T-helper 1 cell (primary cell): ENCODE measurements at regions not wholly inside any gene's neighbourhood (a gene's known extent, or its start where the extent isn't known, plus 50 kb on each side); places are given as distances from the start of the nearest gene placed in this dataset.
"Not testable (repeated sequence)": the region's sequence is repeated elsewhere in the genome, so short reads cannot be mapped to it uniquely, and the experiment has no call there.

Source experiments
- DNase-seq, 5 donors: peaks; one replicate each; pipeline ENCODE4 v3.0.0-alpha.2; 2012 to 2020

- no peak for DNase-seq
Measured at GRCh38 chr5:90284375-90284774, 125.2 kb downstream of the CETN3 start.

DNA sequence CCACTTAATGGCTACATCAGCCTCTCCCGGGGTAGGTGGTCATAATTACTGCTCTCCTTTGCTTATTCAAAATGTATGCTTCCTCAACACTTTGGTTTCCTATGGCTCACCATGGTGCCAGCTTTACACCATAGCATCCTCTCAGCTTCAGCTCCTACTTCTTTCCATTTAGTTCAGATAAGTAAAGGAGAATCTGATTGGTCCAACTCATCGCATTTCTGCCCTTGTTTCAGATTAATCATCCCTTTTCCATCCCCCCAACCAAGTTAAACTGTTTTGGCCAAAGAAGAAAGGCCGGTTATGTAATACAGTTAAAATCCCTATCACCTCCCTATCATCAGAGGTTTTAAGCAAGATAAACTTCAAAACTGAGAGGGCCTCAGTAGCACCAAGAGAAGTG lies 130.5 kb downstream of the CETN3 start:
- DNase-seq: no peak

- no peak for DNase-seq
Measured at GRCh38 chr5:90274216-90274615, 135.3 kb downstream of the CETN3 start.

DNA sequence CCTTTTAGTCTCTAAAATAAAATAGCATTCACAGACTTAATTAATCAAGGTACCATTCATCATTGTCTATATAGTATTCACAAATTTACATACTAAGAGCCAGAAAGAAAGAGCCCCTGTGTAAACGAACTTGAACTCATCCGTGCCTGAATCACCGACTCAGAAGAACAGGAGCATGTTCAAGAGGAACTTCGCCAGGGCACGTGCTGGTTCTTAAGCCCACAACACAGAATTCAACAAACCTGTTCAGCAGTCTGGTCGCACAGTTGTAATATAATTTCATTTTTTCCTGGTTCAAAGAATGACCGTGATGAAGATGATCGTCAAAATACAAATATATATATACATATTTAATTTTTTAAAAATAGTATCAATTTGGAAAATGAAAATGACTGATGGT lies 141.9 kb downstream of the CETN3 start:
- DNase-seq: no peak

GRCh38 chr5:90265545-90265857 lies 144.1 kb downstream of the CETN3 start:
- no peak for DNase-seq

- DNase-seq: peak in 3 of 5 donors; percentile 8 to 40 (median 25)
Measured at GRCh38 chr5:90264689-90265544, 144.6 kb downstream of the CETN3 start.

DNA sequence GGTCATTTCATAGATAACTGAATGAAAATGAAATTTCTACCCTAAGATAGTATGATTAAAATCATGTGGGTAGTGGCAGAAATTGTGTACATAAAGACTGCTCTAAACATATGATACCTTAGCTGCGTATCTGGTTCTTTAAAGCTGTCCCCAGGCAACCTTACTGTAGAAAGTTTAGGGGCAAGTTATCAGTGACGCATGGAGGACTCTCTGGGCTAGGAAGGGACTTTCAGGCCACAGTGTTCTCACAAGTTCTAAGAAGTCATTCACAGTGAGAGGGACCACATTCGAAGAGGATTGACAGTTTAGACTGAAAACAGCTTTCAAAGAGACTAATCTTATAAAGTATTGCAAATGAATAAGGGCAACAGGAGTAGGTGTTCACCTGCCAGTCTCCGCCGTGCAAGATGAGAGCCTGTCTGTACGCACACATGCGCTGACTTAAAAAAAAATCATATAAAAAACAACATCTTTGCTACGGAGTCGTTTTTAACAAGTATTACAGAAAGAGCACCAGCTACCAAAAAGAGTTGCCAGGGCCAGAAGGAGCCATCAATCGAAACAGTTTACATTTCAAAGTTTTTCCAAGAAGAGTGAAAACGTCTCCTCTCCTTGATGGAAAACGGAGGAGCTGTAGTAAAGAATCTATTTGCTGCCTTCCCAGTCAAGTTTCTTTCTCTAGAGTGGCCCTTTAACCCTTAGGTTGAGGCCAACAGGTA lies 146.3 kb downstream of the CETN3 start:
- no peak for DNase-seq

- no peak for DNase-seq
Measured at GRCh38 chr5:90251447-90251846, 158.1 kb downstream of the CETN3 start.

DNA sequence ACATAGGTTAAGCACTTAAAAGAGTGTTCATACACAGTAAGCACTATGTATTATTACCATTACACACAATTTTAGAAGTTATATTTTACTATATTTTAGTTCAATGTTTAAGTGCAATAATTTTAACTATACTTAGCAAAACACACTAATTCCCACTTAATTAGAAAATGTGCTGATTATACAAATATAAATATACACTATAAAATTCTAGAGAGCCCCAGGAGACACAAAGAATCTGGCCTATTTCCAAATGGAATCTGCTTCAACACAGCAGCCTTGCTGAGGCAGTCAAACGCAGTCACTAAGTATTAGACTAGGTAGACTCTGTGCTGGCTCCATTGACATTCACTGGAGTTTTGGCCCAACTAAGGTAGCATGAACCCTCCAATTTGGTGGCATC lies 160.9 kb downstream of the CETN3 start:
- DNase-seq: no peak

GRCh38 chr5:90243848-90244247 lies 165.7 kb downstream of the CETN3 start:
- not testable (repeated sequence) for DNase-seq

- no peak for DNase-seq
Measured at GRCh38 chr5:90233476-90233875, 176.1 kb downstream of the CETN3 start.

DNA sequence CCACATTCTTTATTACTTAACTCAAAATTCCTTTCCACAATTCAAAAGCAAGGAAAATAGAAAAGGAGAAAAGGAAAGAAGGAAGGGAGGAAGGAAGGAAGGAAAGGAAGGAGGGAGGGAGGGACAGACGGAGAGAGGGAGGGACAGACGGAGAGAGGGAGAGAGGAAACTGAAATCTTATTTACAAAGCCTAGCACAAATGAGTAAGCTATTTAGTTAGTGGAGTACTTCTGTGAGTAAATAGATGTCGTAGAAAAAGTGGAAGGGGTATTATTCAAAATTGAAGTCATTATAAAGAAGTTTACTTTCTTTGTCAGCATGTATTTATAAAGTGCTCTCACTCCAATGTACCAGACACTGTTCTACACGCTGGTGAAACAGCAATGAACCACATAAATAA lies 177.9 kb downstream of the CETN3 start:
- DNase-seq: no peak

GRCh38 chr5:90227683-90228082 lies 181.9 kb downstream of the CETN3 start:
- DNase-seq: no peak

DNA sequence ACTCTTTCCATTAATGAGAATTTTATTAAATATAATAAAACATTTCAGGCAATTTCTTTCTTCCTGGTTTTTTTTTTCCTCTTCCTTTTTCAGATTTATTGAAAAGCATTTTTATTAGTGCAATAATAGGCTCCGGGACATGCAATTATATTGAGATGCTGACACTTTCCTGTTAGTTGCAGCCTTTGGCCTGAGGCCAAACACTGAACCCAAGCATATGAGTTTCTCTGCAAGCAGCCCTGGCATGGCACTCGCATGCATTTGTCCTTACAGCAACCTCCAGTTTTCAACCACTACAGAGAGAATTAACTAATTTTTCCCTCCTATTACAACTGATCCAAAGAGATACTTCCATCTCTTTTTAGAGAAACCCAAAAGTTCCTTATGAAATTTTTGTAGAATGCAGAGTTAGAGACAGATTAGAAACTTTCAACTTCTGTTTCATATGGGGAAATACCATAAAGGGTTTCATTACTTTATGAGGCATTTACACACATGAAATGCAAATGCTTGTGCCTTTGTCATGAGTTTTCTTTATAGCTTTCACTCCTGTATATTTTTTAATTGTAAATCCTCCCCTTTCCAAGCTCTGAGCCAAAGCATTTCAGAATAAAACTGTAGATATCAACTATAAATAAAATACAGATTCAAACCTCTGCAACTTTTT lies 183.0 kb downstream of the CETN3 start:
- DNase-seq: no peak

GRCh38 chr5:90224342-90224741 lies 185.2 kb downstream of the CETN3 start:
- no peak for DNase-seq

DNA sequence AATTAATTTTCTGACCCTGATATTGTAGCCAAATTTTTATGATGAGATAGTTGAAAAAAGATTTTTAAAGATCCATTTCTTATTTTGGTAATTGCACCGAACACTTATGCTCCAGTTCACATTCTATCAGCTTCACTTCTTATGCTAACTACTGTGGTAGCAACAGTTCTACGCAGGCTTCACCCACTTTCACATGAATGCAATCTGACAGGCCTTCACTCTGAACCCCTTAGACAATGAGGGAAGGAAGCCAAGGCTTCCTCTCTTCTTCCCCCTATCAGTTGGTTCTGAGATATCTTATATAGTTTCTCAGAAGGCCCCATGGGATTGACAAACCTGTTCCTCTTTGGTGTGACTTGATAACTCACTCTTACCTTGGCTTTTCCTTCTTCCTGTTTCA lies 185.8 kb downstream of the CETN3 start:
- no peak for DNase-seq

DNA sequence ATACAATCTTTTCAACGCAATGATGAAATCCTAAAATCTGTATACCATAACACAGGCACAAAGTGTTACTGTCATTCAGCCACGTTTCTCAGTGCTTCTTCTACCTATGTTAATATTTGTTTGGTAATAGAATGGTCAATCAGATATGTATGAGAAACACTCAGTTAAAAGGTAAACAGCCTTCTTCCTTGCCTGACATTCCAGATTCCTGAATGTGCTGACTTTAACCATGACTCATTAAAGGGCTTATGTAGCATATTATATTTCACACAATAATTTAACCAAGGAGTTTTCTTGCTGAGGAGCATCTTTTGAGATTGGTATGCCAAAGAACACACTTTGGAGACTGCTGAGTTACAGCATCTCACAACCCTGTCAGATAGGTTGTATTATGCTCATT lies 187.6 kb downstream of the CETN3 start:
- no peak for DNase-seq

DNA sequence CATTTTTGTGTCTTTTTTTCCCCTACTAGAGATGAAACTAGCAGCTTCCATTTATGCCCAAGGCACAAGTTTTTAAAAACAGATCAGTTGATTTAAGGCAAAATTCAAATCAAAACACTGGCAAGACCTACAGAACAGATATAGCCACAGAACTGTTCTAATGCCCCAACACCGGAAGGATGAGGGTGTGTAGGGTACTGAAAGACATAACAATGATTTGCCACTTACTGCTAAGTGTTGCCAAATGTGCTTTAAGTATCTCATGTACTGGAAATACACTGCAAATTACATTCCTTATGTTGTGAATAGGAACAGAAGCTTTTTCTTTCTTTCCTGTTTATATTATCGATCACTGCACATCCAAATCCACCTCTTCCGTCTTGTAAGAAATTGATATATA lies 189.0 kb downstream of the CETN3 start:
- no peak for DNase-seq

DNA sequence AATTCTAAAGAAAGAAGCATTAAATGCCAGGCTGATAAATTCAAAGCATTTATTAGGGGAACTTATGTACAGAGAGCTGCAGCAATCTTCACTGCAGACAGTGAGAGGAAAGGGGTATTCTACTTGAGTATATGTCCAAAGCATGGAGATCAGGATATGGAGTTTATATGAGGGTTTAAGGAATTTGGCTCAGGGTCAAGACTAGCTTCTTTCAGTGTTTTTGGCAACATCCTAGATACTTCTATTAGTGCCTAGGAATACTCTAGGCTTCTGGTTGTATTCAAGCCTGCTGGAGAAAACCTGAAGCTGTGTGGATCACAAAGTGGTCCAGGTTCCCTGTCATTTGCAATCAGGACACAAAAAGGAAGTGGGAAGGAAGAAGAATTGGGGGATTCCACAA lies 194.6 kb downstream of the CETN3 start:
- DNase-seq: no peak

GRCh38 chr5:90208323-90208722 lies 201.2 kb downstream of the CETN3 start:
- DNase-seq: not testable (repeated sequence)

DNA sequence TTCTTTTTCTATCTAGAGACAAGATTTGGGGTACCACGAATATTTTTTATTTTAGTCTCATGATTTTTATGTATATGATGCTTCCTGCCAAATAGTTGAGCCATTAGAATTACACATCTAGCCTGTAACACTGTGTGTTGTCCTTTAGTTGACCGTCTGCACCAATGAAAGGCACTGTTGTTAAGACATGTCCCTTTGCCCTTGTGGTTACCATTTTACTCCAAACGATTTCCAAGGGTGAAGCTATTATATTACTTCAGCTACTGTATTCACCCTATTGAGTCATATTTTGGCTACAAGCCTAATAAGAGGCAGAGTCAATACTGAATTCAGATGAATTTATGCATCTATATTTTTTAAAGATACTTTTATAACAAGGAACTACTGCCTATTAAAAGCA lies 207.6 kb downstream of the CETN3 start:
- DNase-seq: no peak

DNA sequence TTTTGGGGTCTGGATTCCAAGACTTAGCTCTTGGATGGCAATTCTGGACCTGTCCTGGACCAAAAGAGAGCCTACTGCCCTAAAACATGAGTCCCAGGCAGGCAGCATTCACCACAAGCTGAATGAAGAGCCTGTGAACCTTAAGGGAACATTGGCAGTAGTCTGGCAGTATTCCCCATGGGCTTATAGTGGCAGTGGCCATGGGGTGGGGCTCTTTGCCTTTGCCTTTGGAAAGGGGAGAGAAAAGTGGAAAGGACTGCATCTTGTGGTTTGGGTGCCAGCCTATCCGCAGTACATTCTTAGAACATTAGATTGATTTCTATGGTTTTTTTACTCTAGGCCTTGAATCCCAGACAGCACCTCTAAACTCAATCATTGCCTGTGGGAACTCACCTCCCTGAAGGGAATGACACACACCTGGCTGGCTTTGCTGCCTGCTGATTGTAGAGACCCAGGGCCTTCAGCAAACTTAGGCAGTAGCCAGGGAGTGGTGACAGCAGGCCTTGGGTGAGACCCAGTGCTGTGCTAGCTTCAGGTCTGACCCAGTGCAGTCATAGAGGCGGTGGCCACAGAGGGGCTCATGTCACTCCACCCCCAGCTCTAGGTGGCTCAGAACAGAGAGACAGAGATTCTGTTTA lies 216.3 kb downstream of the CETN3 start:
- DNase-seq: no peak

GRCh38 chr5:90191352-90192045 lies 218.1 kb downstream of the CETN3 start:
- DNase-seq: no peak
